GM12878 (cell line): ENCODE measurements at regions not wholly inside any gene's neighbourhood (a gene's known extent, or its start where the extent isn't known, plus 50 kb on each side); places are given as distances from the start of the nearest gene placed in this dataset.

Experiments
- ATAC-seq: fragments of 200-7000 bp; cut with Tn5 transposase; 3 replicates; pipeline ENCODE4 v1.9.1; 2020; ENCODE audit warnings: mild to moderate bottlenecking, moderate library complexity
- BruUV-seq: library from RNA; stranded (reverse); fragments of 400-500 nt; replicated peaks from 2 replicates; lab custom pipeline; 2021; lab: Mats Ljungman, UMichigan
- CTCF ChIA-PET: fragments of 300-600 bp; sonication (Branson Sonifier 250); formaldehyde crosslinking; extraction: SDS; loops from one replicate; lab custom pipeline; 2021; ENCODE audit warnings: inconsistent platforms; lab: Yijun Ruan, JAX
- POLR2A ChIA-PET: fragments of 350-600 bp; formaldehyde crosslinking; extraction: SDS; loops from one replicate; lab custom pipeline; 2021; ENCODE audit warnings: inconsistent platforms; lab: Charles Lee
- RAD21 ChIA-PET: fragments of 300-600 bp; sonication (Branson Sonifier 250); formaldehyde crosslinking; loops from one replicate; lab custom pipeline; 2023; ENCODE audit warnings: antibody characterized with exemption; ENCODE audit not compliant: unreplicated experiment; lab: Charles Lee
- SMC1A ChIA-PET: fragments of 300-600 bp; sonication (Branson Sonifier 250); formaldehyde crosslinking; loops from one replicate; lab custom pipeline; 2023; ENCODE audit not compliant: unreplicated experiment, uncharacterized antibody; lab: Charles Lee
- DNase-seq: peaks from one replicate; pipeline ENCODE4 v3.0.0-alpha.2; 2011; ENCODE audit warnings: low read depth, low spot score
- FAIRE-seq: peaks from 3 replicates; lab custom pipeline; 2011; peaks lifted over from hg19 to GRCh38; lab: Jason Lieb, UNC
- H2AFZ ChIP-seq: 2 replicates; pipeline ENCODE4 v1.6.0; 2011; ENCODE audit warnings: low read depth, low read length, control low read depth; ENCODE audit not compliant: control insufficient read depth
- H3K27ac ChIP-seq: 2 replicates; pipeline ENCODE4 v1.5.1; 2011; ENCODE audit warnings: control low read depth; ENCODE audit not compliant: control insufficient read depth, insufficient read depth
- H3K27me3 ChIP-seq, 2 experiments: replicated peaks in 1 of 2; 2 replicates each; pipeline versions ENCODE4 v1.6.0 to v1.6.1; 2011; ENCODE audit warnings: low read length in 1 of 2; ENCODE audit not compliant: control insufficient read depth in 2 of 2, insufficient read depth in 2 of 2
- H3K36me3 ChIP-seq, 2 experiments: 2 replicates each; pipeline ENCODE4 v1.5.1; 2011; ENCODE audit warnings: low read length in 1 of 2; ENCODE audit not compliant: control insufficient read depth in 2 of 2, insufficient read depth in 2 of 2
- H3K4me1 ChIP-seq: 2 replicates; pipeline ENCODE4 v1.6.1; 2011; ENCODE audit warnings: mild to moderate bottlenecking, low read length, moderate library complexity, mixed read lengths; ENCODE audit not compliant: control insufficient read depth, insufficient read depth
- H3K4me2 ChIP-seq: 2 replicates; pipeline ENCODE4 v1.6.0; 2011; ENCODE audit warnings: control low read depth; ENCODE audit not compliant: control insufficient read depth, insufficient read depth
- H3K4me3 ChIP-seq: fragments of 200-600 bp; sonication (generic); 2 replicates; pipeline ENCODE4 v1.5.1; 2016
- H3K79me2 ChIP-seq: 2 replicates; pipeline ENCODE4 v1.6.0; 2011; ENCODE audit warnings: low read length; ENCODE audit not compliant: control insufficient read depth, insufficient read depth
- H3K9ac ChIP-seq: 2 replicates; pipeline ENCODE4 v1.8.0; 2011; ENCODE audit warnings: low read length, control low read depth, mixed read lengths; ENCODE audit not compliant: control insufficient read depth, insufficient read depth
- H3K9me3 ChIP-seq: replicated peaks from 3 replicates; pipeline ENCODE4 v1.5.1; 2011; ENCODE audit warnings: mild to moderate bottlenecking, low read length; ENCODE audit not compliant: control insufficient read depth, insufficient read depth
- H4K20me1 ChIP-seq: 2 replicates; pipeline ENCODE4 v1.6.0; 2011; ENCODE audit not compliant: control insufficient read depth, insufficient read depth
- BACH1 ChIP-seq: fragments of 450-650 bp; IDR thresholded peaks from 2 replicates; pipeline ENCODE4 v1.6.1; 2017; ENCODE audit warnings: mild to moderate bottlenecking, borderline replicate concordance
- BCL3 ChIP-seq: IDR thresholded peaks from 2 replicates; pipeline ENCODE4 v1.6.1; 2011; ENCODE audit warnings: borderline replicate concordance, low read depth, mild to moderate bottlenecking, moderate library complexity, low read length; ENCODE audit not compliant: insufficient read depth, poor library complexity, severe bottlenecking
- CBFB ChIP-seq: IDR thresholded peaks from 2 replicates; pipeline ENCODE4 v1.6.1; 2016; ENCODE audit warnings: antibody characterized with exemption, low read depth
- CEBPZ ChIP-seq: fragments of 150-350 bp; IDR thresholded peaks from 2 replicates; pipeline ENCODE4 v1.6.1; 2016; ENCODE audit warnings: low read depth, low read length
- CREB1 ChIP-seq: IDR thresholded peaks from 2 replicates; pipeline ENCODE4 v1.6.1; 2012; ENCODE audit warnings: low read depth, mild to moderate bottlenecking, inconsistent platforms
- DPF2 ChIP-seq: fragments of 450-650 bp; IDR thresholded peaks from 2 replicates; pipeline ENCODE4 v1.6.1; 2017; ENCODE audit warnings: mild to moderate bottlenecking
- EZH2 ChIP-seq: IDR thresholded peaks from 2 replicates; pipeline ENCODE4 v1.6.1; 2012; ENCODE audit warnings: low read depth, mild to moderate bottlenecking, control low read depth, inconsistent platforms, low read length, borderline replicate concordance; ENCODE audit not compliant: control insufficient read depth
- FOXM1 ChIP-seq: IDR thresholded peaks from 2 replicates; pipeline ENCODE4 v1.6.1; 2012; ENCODE audit warnings: low read depth, mild to moderate bottlenecking, inconsistent platforms, low read length, moderate library complexity
- HDAC2 ChIP-seq: fragments of 200-600 bp; sonication (generic); IDR thresholded peaks from 2 replicates; pipeline ENCODE4 v1.6.1; 2017
- MEF2B ChIP-seq: fragments of 450-650 bp; IDR thresholded peaks from 2 replicates; pipeline ENCODE4 v1.6.1; 2018; ENCODE audit warnings: mild to moderate bottlenecking, moderate library complexity; ENCODE audit not compliant: partially characterized antibody, poor library complexity, severe bottlenecking
- MXI1 ChIP-seq: fragments of 150-350 bp; IDR thresholded peaks from 2 replicates; pipeline ENCODE4 v1.6.1; 2011; ENCODE audit warnings: low read depth, mild to moderate bottlenecking, inconsistent platforms, low read length, improper control_type of control experiment
- PBX3 ChIP-seq: IDR thresholded peaks from 2 replicates; pipeline ENCODE4 v1.6.1; 2011; ENCODE audit warnings: mild to moderate bottlenecking, low read depth, low read length, moderate library complexity; ENCODE audit not compliant: insufficient replicate concordance
- RELA ChIP-seq: fragments of 450-650 bp; IDR thresholded peaks from 2 replicates; pipeline ENCODE4 v1.8.0; 2014; ENCODE audit warnings: borderline replicate concordance; ENCODE audit not compliant: partially characterized antibody
- RFX5 ChIP-seq: IDR thresholded peaks from 2 replicates; pipeline ENCODE4 v1.6.1; 2011; ENCODE audit warnings: low read depth, low read length, improper control_type of control experiment
- SMARCA5 ChIP-seq: fragments of 450-650 bp; IDR thresholded peaks from 2 replicates; pipeline ENCODE4 v1.6.1; 2017; ENCODE audit warnings: mild to moderate bottlenecking
- SP1 ChIP-seq: IDR thresholded peaks from one replicate; pipeline ENCODE4 v1.6.1; 2011; ENCODE audit warnings: low read depth, low read length
- SPI1 ChIP-seq: IDR thresholded peaks from 2 replicates; pipeline ENCODE4 v1.6.1; 2011; ENCODE audit warnings: low read depth, mild to moderate bottlenecking, low read length, moderate library complexity, borderline replicate concordance; ENCODE audit not compliant: insufficient read depth
- SRF ChIP-seq, 2 experiments: IDR thresholded peaks; 2 replicates each; pipeline ENCODE4 v1.6.1; 2011; ENCODE audit warnings: low read depth in 2 of 2, low read length in 2 of 2, mild to moderate bottlenecking in 1 of 2, moderate library complexity in 1 of 2
- WGBS: methylation state at CpG from one replicate; pipeline ENCODE4 v1.1.6; 2016; ENCODE audit warnings: low lambda C conversion rate; ENCODE audit not compliant: insufficient replicate concordance, insufficient coverage; ENCODE audit errors: missing lambda C conversion rate; 5-methylcytosine and 5-hydroxymethylcytosine counted together
- in situ Hi-C: fragments of 300-500 bp; cut with MboI; formaldehyde crosslinking; loops from 9 replicates; pipeline ENCODE4 v1.14.3; 2018; ENCODE audit warnings: mixed read lengths
- intact Hi-C: fragments of 100-400 bp; cut with micrococcal nuclease; formaldehyde crosslinking; loops from one replicate; pipeline ENCODE4 v1.14.2; 2022; ENCODE audit not compliant: unreplicated experiment

GRCh38 chr11:27234043-27234668, 128.9 kb downstream of the CCDC34 start:
- H3K4me2 ChIP-seq, result no peak overlapping the region; the same call in 1 of the 2 replicates
- TF ChIP-seq SMARCA5, result 0 out of 2 replicates have a peak, but pooled peaks have one; percentile 60
- TF ChIP-seq RELA, result no peak
- TF ChIP-seq CBFB, result peak; percentile 15; the same call in 1 of the 2 replicates
- no peak for TF ChIP-seq BCL3
- no peak for TF ChIP-seq PBX3
- TF ChIP-seq FOXM1, result no peak
- no peak for TF ChIP-seq EZH2
- TF ChIP-seq SRF (IDR thresholded peaks at IDR 0.05; ENCODE audit: low read depth in 2 of 2, low read length in 2 of 2), result no peak
- TF ChIP-seq DPF2, result peak; percentile 99
- TF ChIP-seq CEBPZ, result no peak
- no peak for TF ChIP-seq RFX5
- peak; percentile 97 for TF ChIP-seq SPI1
- TF ChIP-seq HDAC2, result no peak
- peak; percentile 60 for TF ChIP-seq SP1
- peak; percentile 57; the same call in 1 of the 2 replicates for TF ChIP-seq MXI1
- peak; percentile 94 for TF ChIP-seq MEF2B
- peak; percentile 45; the same call in 1 of the 2 replicates for TF ChIP-seq CREB1
- TF ChIP-seq BACH1, result peak; percentile 96

More at GRCh38 chr11:27234043-27234668, 128.9 kb downstream of the CCDC34 start:
- Histone ChIP-seq H3K9me3 (no peaks in the 10 kb centered on the region), H3K27me3 (no peaks in the 10 kb centered on the region), H3K79me2 (no peaks in the 10 kb centered on the region), H3K27ac (peak overlapping the region; percentile 56), H3K36me3 (no peaks in the 10 kb centered on the region), H4K20me1 (no peaks in the 10 kb centered on the region), H3K9ac (no peak overlapping the region), H3K4me3 (no peak overlapping the region), H3K4me1 (peaks cover 3% of the 10 kb centered on the region; the same call in 1 of the 2 replicates), H2AFZ (no peak overlapping the region)
- BruUV-seq, result no TSS peak
- ChIA-PET RAD21 (interaction anchor here (0.7 to 6.0 kb wide), 21 partner anchors 10 to 710 kb away, joined by 3 to 73 read pairs (median 4); partner anchors contain the start of genes CCDC34 and LGR4), POLR2A (interaction anchor here (0.7 to 2.1 kb wide), 8 partner anchors 21 to 62 kb away, joined by 3 to 16 read pairs (median 4); no protein-coding TSS in a partner anchor), CTCF (interaction anchor here (0.7 to 5.3 kb wide), 19 partner anchors 10 to 583 kb away, joined by 3 to 58 read pairs (median 4); no protein-coding TSS in a partner anchor), SMC1A (interaction anchor here (0.6 to 9.2 kb wide), 18 partner anchors 9 to 475 kb away, joined by 3 to 189 read pairs (median 6); no protein-coding TSS in a partner anchor)
- ATAC-seq, result peak; percentile 95
- intact Hi-C loops, result loop anchor here (1.0 to 10.0 kb wide), 6 partner anchors 21 to 609 kb away; partner anchors contain the start of genes CCDC34 and LIN7C
- FAIRE-seq, result peak; percentile 90
- WGBS, result under 1% methylated on average over 10 of the region's 10 CpGs
- peak; percentile 91 for DNase-seq
- in situ Hi-C loops, result no loop called here
